IPS-18a (cell line): ENCODE measurements at regions not wholly inside any gene's neighbourhood (a gene's known extent, or its start where the extent isn't known, plus 50 kb on each side); places are given as distances from the start of the nearest gene placed in this dataset.

Experiments used
- H3K27ac ChIP-seq: one replicate; pipeline ENCODE4 v1.5.1; 2013; ENCODE audit warnings: low read length
- H3K27me3 ChIP-seq: one replicate; pipeline ENCODE4 v1.6.1; 2013; ENCODE audit warnings: mild to moderate bottlenecking, low read length; ENCODE audit not compliant: control insufficient read depth, insufficient read depth
- H3K36me3 ChIP-seq: one replicate; pipeline ENCODE4 v1.6.1; 2013; ENCODE audit warnings: low read depth, low read length; ENCODE audit not compliant: control insufficient read depth
- H3K4me1 ChIP-seq: one replicate; pipeline ENCODE4 v1.6.1; 2013; ENCODE audit warnings: low read depth, low read length; ENCODE audit not compliant: control insufficient read depth
- H3K4me3 ChIP-seq: one replicate; pipeline ENCODE4 v1.5.1; 2013; ENCODE audit warnings: low read length
- H3K9ac ChIP-seq: one replicate; pipeline ENCODE4 v1.6.1; 2013; ENCODE audit warnings: mild to moderate bottlenecking, low read length, moderate library complexity
- H3K9me3 ChIP-seq: one replicate; pipeline ENCODE4 v1.6.1; 2013; ENCODE audit warnings: low read depth, low read length; ENCODE audit not compliant: control insufficient read depth

GRCh38 chr3:40911264-40911663 lies 288.0 kb upstream of the CTNNB1 start:
- Histone ChIP-seq H3K9ac (no peak overlapping the region), H3K4me3 (no peak overlapping the region), H3K36me3 (no peaks in the 10 kb centered on the region), H3K4me1 (no peaks in the 10 kb centered on the region), H3K9me3 (no peaks in the 10 kb centered on the region), H3K27ac (no peak overlapping the region), H3K27me3 (no peaks in the 10 kb centered on the region)

GRCh38 chr3:40911928-40912327 lies 287.4 kb upstream of the CTNNB1 start:
- Histone ChIP-seq H3K4me3 (no peak overlapping the region), H3K4me1 (no peaks in the 10 kb centered on the region), H3K27ac (no peak overlapping the region), H3K27me3 (no peaks in the 10 kb centered on the region), H3K9me3 (no peaks in the 10 kb centered on the region), H3K9ac (no peak overlapping the region), H3K36me3 (no peaks in the 10 kb centered on the region)

- Histone ChIP-seq H3K9ac (no peak overlapping the region), H3K4me1 (no peaks in the 10 kb centered on the region), H3K27me3 (no peaks in the 10 kb centered on the region), H3K27ac (no peak overlapping the region), H3K4me3 (no peak overlapping the region), H3K9me3 (no peaks in the 10 kb centered on the region), H3K36me3 (no peaks in the 10 kb centered on the region)
Observed at GRCh38 chr3:40912461-40912860, 286.8 kb upstream of the CTNNB1 start.

GRCh38 chr3:40913192-40913591 lies 286.1 kb upstream of the CTNNB1 start:
- Histone ChIP-seq H3K36me3 (no peaks in the 10 kb centered on the region), H3K27me3 (no peaks in the 10 kb centered on the region), H3K4me3 (no peak overlapping the region), H3K4me1 (no peaks in the 10 kb centered on the region), H3K27ac (no peak overlapping the region), H3K9ac (no peak overlapping the region), H3K9me3 (no peaks in the 10 kb centered on the region)

GRCh38 chr3:40913641-40914040 lies 285.7 kb upstream of the CTNNB1 start:
- H3K36me3 ChIP-seq = no peaks in the 10 kb centered on the region
- no peak overlapping the region for H3K9ac ChIP-seq
- H3K9me3 ChIP-seq = no peaks in the 10 kb centered on the region
- no peaks in the 10 kb centered on the region for H3K4me1 ChIP-seq
- H3K27me3 ChIP-seq = no peaks in the 10 kb centered on the region
- H3K4me3 ChIP-seq = no peak overlapping the region
- H3K27ac ChIP-seq = no peak overlapping the region

GRCh38 chr3:40914475-40914874 lies 284.8 kb upstream of the CTNNB1 start:
- Histone ChIP-seq H3K4me3 (no peak overlapping the region), H3K27ac (no peak overlapping the region), H3K36me3 (no peaks in the 10 kb centered on the region), H3K9me3 (no peaks in the 10 kb centered on the region), H3K9ac (no peak overlapping the region), H3K27me3 (no peaks in the 10 kb centered on the region), H3K4me1 (peaks cover under 1% of the 10 kb centered on the region)

- Histone ChIP-seq H3K36me3 (no peaks in the 10 kb centered on the region), H3K4me3 (no peak overlapping the region), H3K9me3 (no peaks in the 10 kb centered on the region), H3K4me1 (peaks cover 9% of the 10 kb centered on the region), H3K9ac (no peak overlapping the region), H3K27ac (no peak overlapping the region), H3K27me3 (no peaks in the 10 kb centered on the region)
Observed at GRCh38 chr3:40915346-40915865, 283.9 kb upstream of the CTNNB1 start.

GRCh38 chr3:40920041-40920440 lies 279.3 kb upstream of the CTNNB1 start:
- Histone ChIP-seq H3K27me3 (no peaks in the 10 kb centered on the region), H3K9ac (no peak overlapping the region), H3K9me3 (no peaks in the 10 kb centered on the region), H3K36me3 (no peaks in the 10 kb centered on the region), H3K4me3 (no peak overlapping the region), H3K4me1 (peaks cover 15% of the 10 kb centered on the region), H3K27ac (no peak overlapping the region)

GRCh38 chr3:40921251-40921650 lies 278.1 kb upstream of the CTNNB1 start:
- H3K4me3 ChIP-seq = no peak overlapping the region
- peaks cover 26% of the 10 kb centered on the region for H3K4me1 ChIP-seq
- H3K27ac ChIP-seq = no peak overlapping the region
- H3K9ac ChIP-seq = no peak overlapping the region
- H3K36me3 ChIP-seq = no peaks in the 10 kb centered on the region
- no peaks in the 10 kb centered on the region for H3K9me3 ChIP-seq
- H3K27me3 ChIP-seq = no peaks in the 10 kb centered on the region

GRCh38 chr3:40923143-40923542 lies 276.2 kb upstream of the CTNNB1 start:
- Histone ChIP-seq H3K27me3 (no peaks in the 10 kb centered on the region), H3K4me3 (no peak overlapping the region), H3K9ac (no peak overlapping the region), H3K9me3 (no peaks in the 10 kb centered on the region), H3K27ac (no peak overlapping the region), H3K36me3 (no peaks in the 10 kb centered on the region), H3K4me1 (peaks cover 31% of the 10 kb centered on the region)

- no peaks in the 10 kb centered on the region for H3K27me3 ChIP-seq
- H3K4me3 ChIP-seq = no peak overlapping the region
- peaks cover 31% of the 10 kb centered on the region for H3K4me1 ChIP-seq
- H3K27ac ChIP-seq = no peak overlapping the region
- H3K9ac ChIP-seq = no peak overlapping the region
- H3K9me3 ChIP-seq = no peaks in the 10 kb centered on the region
- H3K36me3 ChIP-seq = no peaks in the 10 kb centered on the region
Observed at GRCh38 chr3:40923651-40924050, 275.7 kb upstream of the CTNNB1 start.

- Histone ChIP-seq H3K27ac (no peak overlapping the region), H3K9me3 (no peaks in the 10 kb centered on the region), H3K36me3 (no peaks in the 10 kb centered on the region), H3K4me3 (no peak overlapping the region), H3K27me3 (no peaks in the 10 kb centered on the region), H3K9ac (no peak overlapping the region), H3K4me1 (peaks cover 29% of the 10 kb centered on the region)
Observed at GRCh38 chr3:40924559-40925141, 274.7 kb upstream of the CTNNB1 start.
